ENCODE measurements at regions not wholly inside any gene's neighbourhood (a gene's known extent, or its start where the extent isn't known, plus 50 kb on each side); places are given as distances from the start of the nearest gene placed in this dataset.

DNA sequence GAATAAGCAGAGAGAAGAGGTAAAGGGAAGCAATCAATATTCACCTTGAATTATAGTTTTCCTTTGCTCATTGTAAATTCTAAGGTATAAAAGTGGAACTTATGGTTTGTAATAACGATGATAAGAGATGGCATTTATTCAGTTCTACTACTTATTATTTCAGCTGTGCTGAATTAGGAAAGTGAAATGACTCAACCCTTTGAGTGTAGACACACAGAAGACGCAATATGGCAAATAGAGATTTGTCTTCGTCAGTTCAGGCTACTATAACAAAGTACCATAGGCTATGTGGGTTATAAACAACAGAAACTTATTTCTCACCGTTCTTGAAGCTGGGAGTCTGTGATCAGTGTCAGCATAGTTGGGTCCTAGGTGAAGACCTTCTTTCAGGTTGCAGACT lies 713.0 kb upstream of the PCDH9 start:
- H3K4me3 ChIP-seq, result no peak overlapping the region
- H3K27me3 ChIP-seq, result no peaks in the 10 kb centered on the region
- no peaks in the 10 kb centered on the region for H3K4me1 ChIP-seq
- intact Hi-C loops (cut with DNase I), result no loop called here
- peaks cover 0 to 4% (median 0%) of the 10 kb centered on the region in 12 donors for H3K9me3 ChIP-seq
- TF ChIP-seq CTCF (IDR thresholded peaks at IDR 0.05), result no peak
- TF ChIP-seq POLR2A (IDR thresholded peaks at IDR 0.05), result no peak
- no peak overlapping the region for H3K27ac ChIP-seq
- DNase-seq (no peak), ATAC-seq (no peak)
- 57 to 76% (median 72%) methylated on average over 4 of the region's 4 CpGs for WGBS, 4 donors
- no peaks in the 10 kb centered on the region for H3K36me3 ChIP-seq

GRCh38 chr13:67935626-67936025 lies 705.5 kb upstream of the PCDH9 start:
- DNase-seq, result no peak
- H3K4me1 ChIP-seq, result no peaks in the 10 kb centered on the region
- H3K27ac ChIP-seq, result no peak overlapping the region
- ATAC-seq, result no peak
- H3K4me3 ChIP-seq, result no peak overlapping the region
- peaks cover 0 to 4% (median 0%) of the 10 kb centered on the region in 12 donors for H3K9me3 ChIP-seq
- H3K36me3 ChIP-seq, result no peaks in the 10 kb centered on the region
- intact Hi-C loops (cut with DNase I), result no loop called here
- no peak for TF ChIP-seq POLR2A (IDR thresholded peaks at IDR 0.05)
- TF ChIP-seq CTCF (IDR thresholded peaks at IDR 0.05), result no peak
- H3K27me3 ChIP-seq, result no peaks in the 10 kb centered on the region

DNA sequence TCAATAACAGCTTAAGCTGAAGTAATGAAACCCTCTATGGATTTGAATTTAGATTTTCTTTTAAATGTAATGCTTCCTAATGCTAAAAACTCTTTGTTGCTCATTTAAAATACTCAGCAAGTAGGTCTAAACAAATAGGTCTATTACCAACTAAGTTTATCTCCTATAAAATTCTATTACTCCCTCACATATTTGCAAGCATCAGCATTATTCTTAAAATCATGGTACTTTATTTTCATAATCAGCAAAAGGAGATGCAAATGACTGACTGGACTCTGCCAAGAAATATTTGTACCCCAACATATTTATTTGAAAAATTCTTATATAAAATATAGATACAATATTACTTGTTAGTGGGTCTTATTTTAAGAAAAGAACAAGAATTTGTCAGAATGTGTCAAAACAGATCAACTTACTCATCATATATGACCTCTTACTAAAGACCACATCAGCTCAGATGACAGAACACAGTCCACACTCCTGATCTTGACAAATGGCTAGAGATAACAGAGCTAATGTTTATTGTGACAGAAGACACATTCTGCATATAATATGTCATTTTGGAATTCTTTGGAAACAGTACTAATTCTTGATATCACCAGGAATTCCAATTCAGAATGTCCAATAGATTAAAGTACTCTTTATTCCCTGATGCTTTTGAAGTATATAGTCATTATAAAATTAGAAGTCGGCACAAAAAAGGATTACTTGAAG lies 704.6 kb upstream of the PCDH9 start:
- H3K27ac ChIP-seq, result no peak overlapping the region
- DNase-seq, result no peak
- no peak for ATAC-seq
- no peaks in the 10 kb centered on the region for H3K27me3 ChIP-seq
- WGBS, 4 donors, result 61 to 75% (median 71%) methylated on average over 1 of the region's 1 CpG
- no peaks in the 10 kb centered on the region for H3K4me1 ChIP-seq
- intact Hi-C loops (cut with DNase I), result no loop called here
- TF ChIP-seq POLR2A (IDR thresholded peaks at IDR 0.05) (no peak), CTCF (IDR thresholded peaks at IDR 0.05) (no peak)
- no peaks in the 10 kb centered on the region for H3K36me3 ChIP-seq
- H3K9me3 ChIP-seq, result peaks cover 0 to 3% (median 0%) of the 10 kb centered on the region in 12 donors
- no peak overlapping the region for H3K4me3 ChIP-seq

GRCh38 chr13:67932991-67933390 lies 702.9 kb upstream of the PCDH9 start:
- 84 to 92% (median 88%) methylated on average over 5 of the region's 5 CpGs for WGBS, 4 donors
- intact Hi-C loops (cut with DNase I), result no loop called here
- Histone ChIP-seq H3K9me3 (no peaks in the 10 kb centered on the region), H3K27me3 (no peaks in the 10 kb centered on the region), H3K4me1 (no peaks in the 10 kb centered on the region), H3K4me3 (no peak overlapping the region), H3K27ac (no peak overlapping the region), H3K36me3 (no peaks in the 10 kb centered on the region)
- TF ChIP-seq POLR2A (IDR thresholded peaks at IDR 0.05), result no peak
- no peak for TF ChIP-seq CTCF (IDR thresholded peaks at IDR 0.05)
- ATAC-seq (no peak), DNase-seq (no peak)

Data from heart left ventricle (tissue), 16 donors.